Nephron progenitor cell (in vitro differentiated cells): ENCODE measurements at regions not wholly inside any gene's neighbourhood (a gene's known extent, or its start where the extent isn't known, plus 50 kb on each side); places are given as distances from the start of the nearest gene placed in this dataset.

Experiments
- DNase-seq: peaks from one replicate; pipeline ENCODE4 v3.0.0; 2021
- H3K27ac Mint-ChIP-seq: 2 replicates; pipeline ENCODE4 v1.8.0; 2021; ENCODE audit warnings: mild to moderate bottlenecking, moderate library complexity, mixed read lengths
- H3K27me3 Mint-ChIP-seq: 2 replicates; pipeline ENCODE4 v1.8.0; 2021; ENCODE audit warnings: mild to moderate bottlenecking, low read depth, mixed read lengths; ENCODE audit not compliant: poor library complexity
- H3K36me3 Mint-ChIP-seq: 2 replicates; pipeline ENCODE4 v1.8.0; 2021; ENCODE audit warnings: low read depth, mixed read lengths
- H3K4me1 Mint-ChIP-seq: 2 replicates; pipeline ENCODE4 v1.8.0; 2021; ENCODE audit warnings: mixed read lengths
- H3K4me3 Mint-ChIP-seq: 2 replicates; pipeline ENCODE4 v1.8.0; 2021; ENCODE audit warnings: mild to moderate bottlenecking, moderate library complexity, mixed read lengths
- H3K9me3 Mint-ChIP-seq: 2 replicates; pipeline ENCODE4 v1.8.0; 2021; ENCODE audit warnings: mild to moderate bottlenecking, moderate library complexity, mixed read lengths
- TF ChIP-seq, protein P1 (sequence below): fragments of 200-600 bp; sonication (generic); IDR thresholded peaks from 2 replicates; pipeline ENCODE4 v1.5.0; 2021; ENCODE audit warnings: antibody characterized with exemption

DNA sequence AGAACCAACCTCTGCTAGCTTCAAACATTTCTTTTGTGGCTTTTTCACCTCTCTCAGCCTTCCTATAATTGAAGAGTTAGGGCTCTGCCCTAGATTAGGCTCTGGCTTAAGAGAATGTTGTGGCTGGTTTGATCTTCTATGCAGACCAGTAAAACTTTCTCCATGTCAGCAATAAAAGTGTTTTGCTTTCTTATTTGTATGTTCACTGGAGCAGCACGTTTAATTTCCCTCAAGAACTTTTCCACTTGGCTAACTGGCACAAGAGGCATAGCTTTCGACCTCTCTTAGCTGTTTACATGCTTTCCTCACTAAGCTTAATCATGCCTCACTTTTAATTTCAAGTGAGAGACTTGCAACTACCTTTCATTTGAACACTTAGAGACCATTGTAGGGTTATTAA, 964.7 kb downstream of the ROBO2 start:
- Mint-ChIP-seq H3K4me3 (no peak overlapping the region), H3K27me3 (peaks cover 3% of the 10 kb centered on the region), H3K27ac (peak overlapping the region; percentile 79), H3K4me1 (peaks cover 10% of the 10 kb centered on the region), H3K9me3 (peaks cover 21% of the 10 kb centered on the region), H3K36me3 (no peaks in the 10 kb centered on the region)
- TF ChIP-seq, protein P1, sequence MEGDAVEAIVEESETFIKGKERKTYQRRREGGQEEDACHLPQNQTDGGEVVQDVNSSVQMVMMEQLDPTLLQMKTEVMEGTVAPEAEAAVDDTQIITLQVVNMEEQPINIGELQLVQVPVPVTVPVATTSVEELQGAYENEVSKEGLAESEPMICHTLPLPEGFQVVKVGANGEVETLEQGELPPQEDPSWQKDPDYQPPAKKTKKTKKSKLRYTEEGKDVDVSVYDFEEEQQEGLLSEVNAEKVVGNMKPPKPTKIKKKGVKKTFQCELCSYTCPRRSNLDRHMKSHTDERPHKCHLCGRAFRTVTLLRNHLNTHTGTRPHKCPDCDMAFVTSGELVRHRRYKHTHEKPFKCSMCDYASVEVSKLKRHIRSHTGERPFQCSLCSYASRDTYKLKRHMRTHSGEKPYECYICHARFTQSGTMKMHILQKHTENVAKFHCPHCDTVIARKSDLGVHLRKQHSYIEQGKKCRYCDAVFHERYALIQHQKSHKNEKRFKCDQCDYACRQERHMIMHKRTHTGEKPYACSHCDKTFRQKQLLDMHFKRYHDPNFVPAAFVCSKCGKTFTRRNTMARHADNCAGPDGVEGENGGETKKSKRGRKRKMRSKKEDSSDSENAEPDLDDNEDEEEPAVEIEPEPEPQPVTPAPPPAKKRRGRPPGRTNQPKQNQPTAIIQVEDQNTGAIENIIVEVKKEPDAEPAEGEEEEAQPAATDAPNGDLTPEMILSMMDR = no peak
- DNase-seq = no peak

DNA sequence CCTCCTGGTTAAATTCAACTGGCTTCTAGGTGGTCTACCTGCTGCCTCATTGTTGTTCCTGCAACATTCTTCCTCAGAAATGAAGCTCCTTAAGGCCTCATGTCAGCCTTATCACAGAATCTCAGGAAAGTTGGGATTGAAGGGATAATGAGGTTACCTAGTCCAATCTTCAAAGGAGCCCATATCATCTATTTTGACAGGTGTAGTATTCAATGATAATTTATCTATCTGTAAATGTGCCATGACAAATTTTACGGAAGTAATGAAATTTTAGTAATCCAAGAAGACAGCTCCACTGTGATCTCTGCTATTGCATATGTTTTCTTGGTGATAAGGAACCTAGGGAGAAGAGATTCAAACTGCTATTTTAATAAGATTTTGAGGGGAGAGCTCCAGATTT, 973.8 kb downstream of the ROBO2 start:
- Mint-ChIP-seq H3K27ac (no peak overlapping the region), H3K4me1 (peaks cover 12% of the 10 kb centered on the region), H3K27me3 (no peaks in the 10 kb centered on the region), H3K36me3 (peaks cover 4% of the 10 kb centered on the region), H3K9me3 (peaks cover 11% of the 10 kb centered on the region), H3K4me3 (no peak overlapping the region)
- DNase-seq = no peak
- TF ChIP-seq, protein P1 = no peak

DNA sequence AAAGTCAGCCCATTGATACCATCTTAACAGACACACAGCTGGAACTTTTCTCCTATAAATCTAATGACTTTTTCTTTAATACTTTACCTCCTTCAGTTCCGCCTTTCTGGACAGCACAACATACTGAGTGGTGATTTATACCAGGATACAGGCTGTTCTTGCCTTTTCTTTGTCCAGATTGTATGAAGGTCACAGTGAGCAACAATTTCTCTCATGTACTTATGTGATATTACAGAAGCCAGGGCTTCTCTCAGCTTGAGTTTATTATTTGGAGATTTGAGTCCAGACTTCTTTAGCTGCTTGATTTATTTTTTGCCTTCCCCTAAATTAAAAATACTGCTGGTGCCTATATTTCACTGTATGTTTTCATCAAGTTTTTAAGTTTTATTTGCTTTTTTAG, 976.0 kb downstream of the ROBO2 start:
- peaks cover 11% of the 10 kb centered on the region for H3K9me3 Mint-ChIP-seq
- TF ChIP-seq, protein P1 = no peak
- no peak overlapping the region for H3K4me3 Mint-ChIP-seq
- DNase-seq = no peak
- H3K36me3 Mint-ChIP-seq = peaks cover 4% of the 10 kb centered on the region
- no peaks in the 10 kb centered on the region for H3K27me3 Mint-ChIP-seq
- peaks cover 12% of the 10 kb centered on the region for H3K4me1 Mint-ChIP-seq
- H3K27ac Mint-ChIP-seq = no peak overlapping the region

DNA sequence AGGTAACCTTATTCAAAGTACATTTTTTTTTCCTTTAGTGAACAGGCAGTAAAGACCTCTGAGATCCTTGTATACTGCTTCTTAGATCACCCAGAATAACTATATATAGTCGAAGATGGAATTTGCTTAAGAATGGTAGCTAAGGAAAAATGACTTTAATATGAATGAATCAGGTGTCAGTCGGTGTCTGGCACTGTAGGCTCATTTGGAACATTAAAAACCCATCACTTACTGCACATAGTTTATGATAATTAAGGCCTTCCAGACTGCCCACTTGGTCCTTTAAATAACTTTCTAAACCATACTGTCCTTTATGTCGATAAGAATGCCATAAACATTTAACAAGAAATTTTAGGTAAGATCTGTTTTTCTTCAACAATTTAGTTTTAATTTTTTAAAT, 981.8 kb downstream of the ROBO2 start:
- Mint-ChIP-seq H3K4me1 (peaks cover 6% of the 10 kb centered on the region), H3K27ac (no peak overlapping the region), H3K36me3 (no peaks in the 10 kb centered on the region), H3K4me3 (no peak overlapping the region), H3K9me3 (no peaks in the 10 kb centered on the region), H3K27me3 (peaks cover 2% of the 10 kb centered on the region)
- TF ChIP-seq, protein P1 = no peak
- DNase-seq = no peak

DNA sequence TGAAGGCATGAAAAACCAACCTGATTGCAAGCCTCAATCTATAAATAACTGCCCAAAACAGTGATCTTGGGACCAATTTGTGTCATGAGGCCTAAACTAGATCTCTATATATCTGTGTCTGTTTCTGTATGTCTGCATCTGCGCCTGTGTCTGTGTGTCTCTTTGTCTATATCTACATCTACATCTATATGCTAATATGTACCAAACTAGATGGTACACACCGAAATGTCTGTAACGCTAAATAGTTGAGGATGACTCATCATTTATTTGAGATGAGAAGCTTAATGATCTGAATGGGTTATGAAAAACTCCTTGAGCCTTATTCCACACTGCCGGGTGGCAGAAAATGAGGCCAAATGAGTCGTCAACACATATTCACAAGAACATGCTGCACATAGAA, 982.3 kb downstream of the ROBO2 start:
- DNase-seq = no peak
- H3K4me1 Mint-ChIP-seq = peaks cover 5% of the 10 kb centered on the region
- TF ChIP-seq, protein P1 = no peak
- no peaks in the 10 kb centered on the region for H3K9me3 Mint-ChIP-seq
- no peak overlapping the region for H3K27ac Mint-ChIP-seq
- H3K27me3 Mint-ChIP-seq = peaks cover 2% of the 10 kb centered on the region
- no peaks in the 10 kb centered on the region for H3K36me3 Mint-ChIP-seq
- H3K4me3 Mint-ChIP-seq = no peak overlapping the region

DNA sequence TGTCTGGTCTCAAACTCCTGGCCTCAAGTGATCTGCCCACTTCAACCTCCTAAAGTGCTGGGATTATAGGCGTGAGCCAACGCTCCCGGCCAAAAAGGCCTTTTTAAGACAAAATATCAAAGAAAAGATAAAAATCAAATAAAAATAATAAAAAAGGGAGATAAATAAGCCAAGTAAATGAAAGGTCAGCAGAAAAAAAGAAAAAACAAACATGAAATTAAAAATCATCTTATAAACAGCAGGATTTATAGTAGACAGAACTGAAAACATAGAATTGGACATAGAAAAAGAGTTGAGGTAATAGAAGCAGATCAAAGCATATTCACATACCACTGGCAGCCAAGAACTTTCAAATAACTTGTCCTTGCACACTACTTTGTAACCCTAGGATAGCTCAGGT, 983.4 kb downstream of the ROBO2 start:
- peaks cover 2% of the 10 kb centered on the region for H3K27me3 Mint-ChIP-seq

More for the DNA sequence above, 983.4 kb downstream of the ROBO2 start:
- TF ChIP-seq, protein P1 = no peak
- DNase-seq = no peak
- H3K9me3 Mint-ChIP-seq = no peaks in the 10 kb centered on the region
- H3K4me3 Mint-ChIP-seq = no peak overlapping the region
- H3K4me1 Mint-ChIP-seq = peaks cover 5% of the 10 kb centered on the region
- H3K36me3 Mint-ChIP-seq = no peaks in the 10 kb centered on the region
- H3K27ac Mint-ChIP-seq = no peak overlapping the region
